Dendritic cell treated with granulocyte-macrophage colony-stimulating factor and Interleukin-4, amounts not matched to agents 40 ng/mL and 50 ng/mL, for 4 days (primary cell): ENCODE measurements at regions not wholly inside any gene's neighbourhood (a gene's known extent, or its start where the extent isn't known, plus 50 kb on each side); places are given as distances from the start of the nearest gene placed in this dataset.

Experiments
- H3K27ac Mint-ChIP-seq: one replicate; pipeline ENCODE4 v1.8.0; 2022; ENCODE audit warnings: mild to moderate bottlenecking, mixed read lengths
- H3K27me3 Mint-ChIP-seq: one replicate; pipeline ENCODE4 v1.8.0; 2022; ENCODE audit warnings: mild to moderate bottlenecking, mixed read lengths
- H3K36me3 Mint-ChIP-seq: one replicate; pipeline ENCODE4 v1.8.0; 2022; ENCODE audit warnings: low read depth, mixed read lengths
- H3K4me1 Mint-ChIP-seq: one replicate; pipeline ENCODE4 v1.8.0; 2022; ENCODE audit warnings: low read depth, mixed read lengths
- H3K4me3 Mint-ChIP-seq: one replicate; pipeline ENCODE4 v1.8.0; 2022; ENCODE audit warnings: mild to moderate bottlenecking, moderate library complexity, mixed read lengths
- H3K9me3 Mint-ChIP-seq: one replicate; pipeline ENCODE4 v1.8.0; 2022; ENCODE audit warnings: mixed read lengths
- intact Hi-C: fragments of 100-400 bp; cut with micrococcal nuclease; formaldehyde crosslinking; loops from one replicate; pipeline ENCODE4 v1.15.0; 2022

GRCh38 chr14:101024686-101025085, 121.2 kb upstream of the RTL1 start:
- Mint-ChIP-seq H3K36me3 (no peaks in the 10 kb centered on the region), H3K27ac (no peak overlapping the region), H3K4me3 (no peak overlapping the region), H3K9me3 (peaks cover 26% of the 10 kb centered on the region), H3K4me1 (no peaks in the 10 kb centered on the region), H3K27me3 (no peaks in the 10 kb centered on the region)
- intact Hi-C loops: no loop called here

GRCh38 chr14:101025131-101025530, 121.6 kb upstream of the RTL1 start:
- Mint-ChIP-seq H3K4me1 (no peaks in the 10 kb centered on the region), H3K27me3 (no peaks in the 10 kb centered on the region), H3K27ac (no peak overlapping the region), H3K4me3 (no peak overlapping the region), H3K36me3 (no peaks in the 10 kb centered on the region), H3K9me3 (peaks cover 22% of the 10 kb centered on the region)
- intact Hi-C loops: no loop called here

GRCh38 chr14:101025696-101026095, 122.2 kb upstream of the RTL1 start:
- no peaks in the 10 kb centered on the region for H3K36me3 Mint-ChIP-seq
- no peak overlapping the region for H3K27ac Mint-ChIP-seq
- H3K4me1 Mint-ChIP-seq: no peaks in the 10 kb centered on the region

GRCh38 chr14:101026341-101026740, 122.8 kb upstream of the RTL1 start:
- H3K27me3 Mint-ChIP-seq: no peaks in the 10 kb centered on the region
- no peaks in the 10 kb centered on the region for H3K4me1 Mint-ChIP-seq
- H3K27ac Mint-ChIP-seq: no peak overlapping the region
- intact Hi-C loops: no loop called here
- H3K4me3 Mint-ChIP-seq: no peak overlapping the region
- H3K36me3 Mint-ChIP-seq: no peaks in the 10 kb centered on the region
- H3K9me3 Mint-ChIP-seq: peaks cover 12% of the 10 kb centered on the region

More at GRCh38 chr14:101025696-101026095, 122.2 kb upstream of the RTL1 start:
- Mint-ChIP-seq H3K27me3 (no peaks in the 10 kb centered on the region), H3K4me3 (no peak overlapping the region), H3K9me3 (peaks cover 16% of the 10 kb centered on the region)
- intact Hi-C loops: no loop called here

- no peaks in the 10 kb centered on the region for H3K4me1 Mint-ChIP-seq
- no peaks in the 10 kb centered on the region for H3K36me3 Mint-ChIP-seq
- no peak overlapping the region for H3K4me3 Mint-ChIP-seq
- intact Hi-C loops: no loop called here
- peaks cover 12% of the 10 kb centered on the region for H3K9me3 Mint-ChIP-seq
- no peak overlapping the region for H3K27ac Mint-ChIP-seq
- H3K27me3 Mint-ChIP-seq: no peaks in the 10 kb centered on the region
These were observed 123.8 kb upstream of the RTL1 start for GRCh38 chr14:101027291-101027690.

GRCh38 chr14:101027966-101028365, 124.4 kb upstream of the RTL1 start:
- no peaks in the 10 kb centered on the region for H3K27me3 Mint-ChIP-seq
- no peaks in the 10 kb centered on the region for H3K36me3 Mint-ChIP-seq
- H3K4me3 Mint-ChIP-seq: no peak overlapping the region
- no peaks in the 10 kb centered on the region for H3K4me1 Mint-ChIP-seq
- H3K9me3 Mint-ChIP-seq: peaks cover 12% of the 10 kb centered on the region
- intact Hi-C loops: no loop called here
- no peak overlapping the region for H3K27ac Mint-ChIP-seq

GRCh38 chr14:101028971-101029667, 125.6 kb upstream of the RTL1 start:
- Mint-ChIP-seq H3K36me3 (no peaks in the 10 kb centered on the region), H3K27ac (no peak overlapping the region), H3K9me3 (peaks cover 2% of the 10 kb centered on the region), H3K4me3 (no peak overlapping the region), H3K4me1 (no peaks in the 10 kb centered on the region), H3K27me3 (no peaks in the 10 kb centered on the region)
- intact Hi-C loops: no loop called here

- no peaks in the 10 kb centered on the region for H3K9me3 Mint-ChIP-seq
- intact Hi-C loops: no loop called here
- H3K4me3 Mint-ChIP-seq: no peak overlapping the region
- no peak overlapping the region for H3K27ac Mint-ChIP-seq
- no peaks in the 10 kb centered on the region for H3K27me3 Mint-ChIP-seq
- H3K36me3 Mint-ChIP-seq: no peaks in the 10 kb centered on the region
- no peaks in the 10 kb centered on the region for H3K4me1 Mint-ChIP-seq
These were observed 126.3 kb upstream of the RTL1 start for GRCh38 chr14:101029668-101030290.

- Mint-ChIP-seq H3K4me3 (no peak overlapping the region), H3K27ac (no peak overlapping the region), H3K36me3 (no peaks in the 10 kb centered on the region), H3K4me1 (no peaks in the 10 kb centered on the region), H3K27me3 (no peaks in the 10 kb centered on the region), H3K9me3 (no peaks in the 10 kb centered on the region)
- intact Hi-C loops: no loop called here
These were observed 127.1 kb upstream of the RTL1 start for GRCh38 chr14:101030586-101030985.

- intact Hi-C loops: no loop called here
These were observed 127.7 kb upstream of the RTL1 start for GRCh38 chr14:101031186-101031585.

GRCh38 chr14:101031721-101032120, 128.2 kb upstream of the RTL1 start:
- Mint-ChIP-seq H3K4me3 (no peak overlapping the region), H3K9me3 (no peaks in the 10 kb centered on the region), H3K4me1 (no peaks in the 10 kb centered on the region), H3K36me3 (no peaks in the 10 kb centered on the region), H3K27me3 (no peaks in the 10 kb centered on the region), H3K27ac (no peak overlapping the region)
- intact Hi-C loops: no loop called here

More at GRCh38 chr14:101031186-101031585, 127.7 kb upstream of the RTL1 start:
- Mint-ChIP-seq H3K27me3 (no peaks in the 10 kb centered on the region), H3K36me3 (no peaks in the 10 kb centered on the region), H3K4me3 (no peak overlapping the region), H3K27ac (no peak overlapping the region), H3K4me1 (no peaks in the 10 kb centered on the region), H3K9me3 (no peaks in the 10 kb centered on the region)

GRCh38 chr14:101032433-101032832, 128.9 kb upstream of the RTL1 start:
- no peak overlapping the region for H3K4me3 Mint-ChIP-seq
- H3K27ac Mint-ChIP-seq: no peak overlapping the region
- H3K4me1 Mint-ChIP-seq: no peaks in the 10 kb centered on the region
- no peaks in the 10 kb centered on the region for H3K36me3 Mint-ChIP-seq
- intact Hi-C loops: no loop called here
- H3K27me3 Mint-ChIP-seq: no peaks in the 10 kb centered on the region
- no peaks in the 10 kb centered on the region for H3K9me3 Mint-ChIP-seq

- no peaks in the 10 kb centered on the region for H3K4me1 Mint-ChIP-seq
- H3K4me3 Mint-ChIP-seq: no peak overlapping the region
- H3K36me3 Mint-ChIP-seq: no peaks in the 10 kb centered on the region
- H3K27ac Mint-ChIP-seq: no peak overlapping the region
- H3K27me3 Mint-ChIP-seq: no peaks in the 10 kb centered on the region
- no peaks in the 10 kb centered on the region for H3K9me3 Mint-ChIP-seq
- intact Hi-C loops: no loop called here
These were observed 129.5 kb upstream of the RTL1 start for GRCh38 chr14:101033006-101033405.

- H3K27ac Mint-ChIP-seq: no peak overlapping the region
- no peaks in the 10 kb centered on the region for H3K9me3 Mint-ChIP-seq
- no peaks in the 10 kb centered on the region for H3K36me3 Mint-ChIP-seq
- intact Hi-C loops: no loop called here
- H3K4me1 Mint-ChIP-seq: no peaks in the 10 kb centered on the region
- H3K4me3 Mint-ChIP-seq: no peak overlapping the region
- no peaks in the 10 kb centered on the region for H3K27me3 Mint-ChIP-seq
These were observed 130.1 kb upstream of the RTL1 start for GRCh38 chr14:101033446-101034165.
